ENCODE measurements at regions not wholly inside any gene's neighbourhood (a gene's known extent, or its start where the extent isn't known, plus 50 kb on each side); places are given as distances from the start of the nearest gene placed in this dataset.

- DNase-seq (ENCODE audit: low read depth in 1 of 2, low spot score in 2 of 2), result no peak
- H3K23ac ChIP-seq (ENCODE audit: insufficient read length), result no peak overlapping the region
- H3K27me3 ChIP-seq (replicated peaks in 1 of 4; ENCODE audit: control insufficient read depth in 3 of 4, extremely low read depth in 1 of 4, insufficient read depth in 3 of 4, low read length in 3 of 4), result no peaks in the 10 kb centered on the region
- CTCF ChIA-PET (ENCODE audit: partially characterized antibody), result no interaction called here
- H2BK120ac ChIP-seq (replicated peaks; ENCODE audit: low read depth, low read length), result no peak overlapping the region
- POLR2A ChIA-PET (ENCODE audit: partially characterized antibody), result no interaction called here
- H2BK5ac ChIP-seq (ENCODE audit: low read depth, low read length), result no peak overlapping the region
- no peak overlapping the region for H2BK12ac ChIP-seq (ENCODE audit: low read depth, low read length)
- H2BK15ac ChIP-seq (ENCODE audit: low read length), result no peak overlapping the region
- no peaks in the 10 kb centered on the region for H3K9me3 ChIP-seq (ENCODE audit: insufficient read depth in 2 of 2, low read depth in 1 of 2, low read length in 1 of 2)
- H2BK20ac ChIP-seq (ENCODE audit: low read length), result no peak overlapping the region
- H3K27ac ChIP-seq (ENCODE audit: low read depth, low read length), result no peak overlapping the region
- no peak overlapping the region for H2AK5ac ChIP-seq (ENCODE audit: low read depth, low read length)
- no peak overlapping the region for H3K4me3 ChIP-seq (ENCODE audit: extremely low read depth in 1 of 4, insufficient read depth in 2 of 4, low read depth in 3 of 4, low read length in 4 of 4)
- H3K36me3 ChIP-seq (ENCODE audit: control insufficient read depth in 2 of 4, insufficient read depth in 4 of 4, low read length in 3 of 4), result no peaks in the 10 kb centered on the region
- H3K79me1 ChIP-seq (ENCODE audit: low read depth, low read length), result no peaks in the 10 kb centered on the region
- no peaks in the 10 kb centered on the region for H3K79me2 ChIP-seq (ENCODE audit: control insufficient read depth in 1 of 2, insufficient read depth in 2 of 2, low read length in 2 of 2)
- FAIRE-seq, result peak; percentile 65
- H3K4me2 ChIP-seq (ENCODE audit: insufficient read depth in 1 of 2, low read depth in 2 of 2, low read length in 2 of 2), result no peak overlapping the region
- no peak overlapping the region for H3K18ac ChIP-seq (ENCODE audit: extremely low read depth, low read length)
- no peaks in the 10 kb centered on the region for H3K23me2 ChIP-seq (ENCODE audit: low read depth, low read length)
- no peak overlapping the region for H3K9ac ChIP-seq (replicated peaks in 1 of 4; ENCODE audit: extremely low read depth in 1 of 4, low read depth in 3 of 4, low read length in 3 of 4)
- H4K5ac ChIP-seq (ENCODE audit: insufficient read length, low read depth, low read length), result no peak overlapping the region
- H3K14ac ChIP-seq (ENCODE audit: insufficient read length), result no peak overlapping the region
- H4K8ac ChIP-seq (ENCODE audit: extremely low read depth, insufficient read depth, low read length), result no peak overlapping the region
- H3K4ac ChIP-seq (replicated peaks; ENCODE audit: insufficient read length, low read depth, low read length), result no peak overlapping the region
- H3K56ac ChIP-seq (replicated peaks; ENCODE audit: insufficient read length, low read depth, low read length), result no peak overlapping the region
- no peaks in the 10 kb centered on the region for H4K20me1 ChIP-seq (replicated peaks in 1 of 2; ENCODE audit: control insufficient read depth in 1 of 2, insufficient read depth in 2 of 2, low read length in 2 of 2)
- no peak overlapping the region for H2AFZ ChIP-seq (ENCODE audit: low read length)
- H4K91ac ChIP-seq (replicated peaks; ENCODE audit: insufficient read length, low read length), result no peak overlapping the region
- 65% methylated on average over 2 of the region's 2 CpGs; no CpG with 5 or more reads in 1 of the 2 experiments for WGBS, 2 experiments (ENCODE audit: extremely low coverage in 1 of 2, insufficient coverage in 1 of 2, insufficient read length in 1 of 2, insufficient replicate concordance in 2 of 2, low coverage in 1 of 2, low lambda C conversion rate in 2 of 2, missing lambda C conversion rate in 1 of 2)
- no peaks in the 10 kb centered on the region for H3K4me1 ChIP-seq (replicated peaks in 1 of 4; ENCODE audit: control insufficient read depth in 3 of 4, insufficient read depth in 4 of 4, low read length in 3 of 4)
- TF ChIP-seq BACH1 (IDR thresholded peaks at IDR 0.05; ENCODE audit: low read length) (no peak), JUN (IDR thresholded peaks at IDR 0.05; ENCODE audit: low read depth, low read length) (no peak), HDAC6 (IDR thresholded peaks at IDR 0.05; ENCODE audit: low read depth, low read length) (no peak), CREB1 (IDR thresholded peaks at IDR 0.05) (no peak), SRF (IDR thresholded peaks at IDR 0.05; ENCODE audit: low read depth, low read length) (no peak), RBBP5 (IDR thresholded peaks at IDR 0.05; ENCODE audit: borderline replicate concordance, low read depth, low read length) (no peak), TEAD4 (IDR thresholded peaks at IDR 0.05; ENCODE audit: low read depth, low read length) (no peak), POU5F1 (IDR thresholded peaks at IDR 0.05; ENCODE audit: low read depth, low read length) (no peak), TAF1 (IDR thresholded peaks at IDR 0.05; ENCODE audit: low read depth, low read length) (no peak), RNF2 (IDR thresholded peaks at IDR 0.05; ENCODE audit: borderline replicate concordance, low read depth, low read length, missing control alignments, poor library complexity, severe bottlenecking) (no peak), SP2 (IDR thresholded peaks at IDR 0.05; ENCODE audit: low read length) (no peak), NRF1 (IDR thresholded peaks at IDR 0.05; ENCODE audit: low read depth, low read length) (no peak), ATF3 (IDR thresholded peaks at IDR 0.05; ENCODE audit: insufficient read depth, low read depth, low read length) (no peak), EGR1 (IDR thresholded peaks at IDR 0.05; ENCODE audit: borderline replicate concordance, low read depth, low read length) (no peak), JUND (IDR thresholded peaks at IDR 0.05; ENCODE audit: low read length) (no peak), TAF7 (optimal IDR thresholded peaks at IDR 0.05; ENCODE audit: borderline replicate concordance, low read depth, low read length) (no peak)
Measured at GRCh38 chrX:44747317-44747716, 96.5 kb upstream of the DUSP21 start.
